HG02981 (cell line): ENCODE measurements at regions not wholly inside any gene's neighbourhood (a gene's known extent, or its start where the extent isn't known, plus 50 kb on each side); places are given as distances from the start of the nearest gene placed in this dataset.

Experiments used
- ATAC-seq: cut with Tn5 transposase; IDR thresholded peaks from one replicate; pipeline ENCODE4 v1.9.1; 2021; ENCODE audit warnings: mild to moderate bottlenecking, moderate library complexity; ENCODE audit not compliant: unreplicated experiment

GRCh38 chr18:27412556-27412955, 227.4 kb upstream of the CHST9 start:
- ATAC-seq = no peak

- no peak for ATAC-seq
Measured at GRCh38 chr18:27411911-27412310, 226.8 kb upstream of the CHST9 start.

GRCh38 chr18:27411013-27411412, 225.9 kb upstream of the CHST9 start:
- ATAC-seq = no peak

GRCh38 chr18:27404855-27405254, 219.7 kb upstream of the CHST9 start:
- no peak for ATAC-seq

GRCh38 chr18:27400001-27400400, 214.9 kb upstream of the CHST9 start:
- ATAC-seq = no peak

- no peak for ATAC-seq
Measured at GRCh38 chr18:27395752-27396151, 210.6 kb upstream of the CHST9 start.

- ATAC-seq = no peak
Measured at GRCh38 chr18:27394687-27395086, 209.6 kb upstream of the CHST9 start.

- ATAC-seq = no peak
Measured at GRCh38 chr18:27382567-27383216, 197.6 kb upstream of the CHST9 start.

- ATAC-seq = peak; percentile 70
Measured at GRCh38 chr18:27378431-27379095, 193.5 kb upstream of the CHST9 start.

GRCh38 chr18:27377251-27377650, 192.1 kb upstream of the CHST9 start:
- no peak for ATAC-seq

- no peak for ATAC-seq
Measured at GRCh38 chr18:27372386-27372785, 187.3 kb upstream of the CHST9 start.

GRCh38 chr18:27366665-27367064, 181.6 kb upstream of the CHST9 start:
- no peak for ATAC-seq

GRCh38 chr18:27366151-27366550, 181.0 kb upstream of the CHST9 start:
- no peak for ATAC-seq

GRCh38 chr18:27363872-27364271, 178.8 kb upstream of the CHST9 start:
- ATAC-seq = no peak

GRCh38 chr18:27361477-27361876, 176.4 kb upstream of the CHST9 start:
- ATAC-seq = no peak

GRCh38 chr18:27355308-27355707, 170.2 kb upstream of the CHST9 start:
- ATAC-seq = no peak

- ATAC-seq = no peak
Measured at GRCh38 chr18:27353273-27353672, 168.2 kb upstream of the CHST9 start.

- ATAC-seq = no peak
Measured at GRCh38 chr18:27349284-27349882, 164.3 kb upstream of the CHST9 start.

GRCh38 chr18:27331606-27332005, 146.5 kb upstream of the CHST9 start:
- ATAC-seq = no peak

GRCh38 chr18:27314996-27315395, 129.9 kb upstream of the CHST9 start:
- ATAC-seq = no peak

- ATAC-seq = no peak
Measured at GRCh38 chr18:27313678-27314077, 128.6 kb upstream of the CHST9 start.

- ATAC-seq = no peak
Measured at GRCh38 chr18:27312853-27313252, 127.7 kb upstream of the CHST9 start.
